HG03039 (cell line): ENCODE measurements at regions not wholly inside any gene's neighbourhood (a gene's known extent, or its start where the extent isn't known, plus 50 kb on each side); places are given as distances from the start of the nearest gene placed in this dataset.

Experiments
- ATAC-seq: cut with Tn5 transposase; IDR thresholded peaks from one replicate; pipeline ENCODE4 v1.9.1; 2021; ENCODE audit warnings: mild to moderate bottlenecking, moderate library complexity; ENCODE audit not compliant: unreplicated experiment

GRCh38 chr12:116381240-116381743 is 103.8 kb upstream of the MED13L start:
- ATAC-seq = no peak

- no peak for ATAC-seq
Observed at GRCh38 chr12:116381744-116382685, 104.5 kb upstream of the MED13L start.

GRCh38 chr12:116382686-116383530 is 105.4 kb upstream of the MED13L start:
- no peak for ATAC-seq

GRCh38 chr12:116384175-116384574 is 106.7 kb upstream of the MED13L start:
- ATAC-seq = no peak

- ATAC-seq = no peak
Observed at GRCh38 chr12:116384691-116385485, 107.4 kb upstream of the MED13L start.

GRCh38 chr12:116385486-116386217 is 108.2 kb upstream of the MED13L start:
- ATAC-seq = no peak

- ATAC-seq = no peak
Observed at GRCh38 chr12:116389326-116389725, 111.8 kb upstream of the MED13L start.

GRCh38 chr12:116389990-116390389 is 112.5 kb upstream of the MED13L start:
- ATAC-seq = no peak

GRCh38 chr12:116390401-116391335 is 113.2 kb upstream of the MED13L start:
- no peak for ATAC-seq

GRCh38 chr12:116391501-116391900 is 114.0 kb upstream of the MED13L start:
- ATAC-seq = no peak

- no peak for ATAC-seq
Observed at GRCh38 chr12:116392061-116392460, 114.6 kb upstream of the MED13L start.

GRCh38 chr12:116393255-116393654 is 115.8 kb upstream of the MED13L start:
- ATAC-seq = no peak

GRCh38 chr12:116393859-116394650 is 116.6 kb upstream of the MED13L start:
- no peak for ATAC-seq

GRCh38 chr12:116395396-116395795 is 117.9 kb upstream of the MED13L start:
- no peak for ATAC-seq

- ATAC-seq = no peak
Observed at GRCh38 chr12:116397148-116397547, 119.7 kb upstream of the MED13L start.

- no peak for ATAC-seq
Observed at GRCh38 chr12:116398193-116398592, 120.7 kb upstream of the MED13L start.

- ATAC-seq = no peak
Observed at GRCh38 chr12:116399055-116399454, 121.6 kb upstream of the MED13L start.
